ENCODE measurements at regions not wholly inside any gene's neighbourhood (a gene's known extent, or its start where the extent isn't known, plus 50 kb on each side); places are given as distances from the start of the nearest gene placed in this dataset.

DNA sequence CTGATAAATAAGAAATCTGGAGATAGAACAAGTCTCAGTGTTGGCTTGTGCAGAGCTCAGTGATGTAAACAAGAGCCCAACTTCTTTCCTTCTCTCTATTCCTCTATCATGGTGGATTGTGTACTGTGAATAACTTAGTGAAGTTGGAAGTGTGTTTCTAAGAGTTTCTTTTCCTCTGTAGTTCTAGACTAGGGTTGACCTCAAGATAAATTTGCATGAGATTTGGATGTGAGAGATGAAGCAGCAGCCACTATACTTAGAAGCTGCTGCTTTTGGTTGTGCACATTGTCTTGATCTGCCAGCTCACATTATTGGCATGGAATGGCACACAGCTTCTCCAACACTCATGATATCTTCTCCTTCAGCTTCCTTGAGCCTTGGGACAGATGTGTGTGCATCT lies 198.9 kb upstream of the ZP4 start:
- no peak overlapping the region for H3K27ac Mint-ChIP-seq

DNA sequence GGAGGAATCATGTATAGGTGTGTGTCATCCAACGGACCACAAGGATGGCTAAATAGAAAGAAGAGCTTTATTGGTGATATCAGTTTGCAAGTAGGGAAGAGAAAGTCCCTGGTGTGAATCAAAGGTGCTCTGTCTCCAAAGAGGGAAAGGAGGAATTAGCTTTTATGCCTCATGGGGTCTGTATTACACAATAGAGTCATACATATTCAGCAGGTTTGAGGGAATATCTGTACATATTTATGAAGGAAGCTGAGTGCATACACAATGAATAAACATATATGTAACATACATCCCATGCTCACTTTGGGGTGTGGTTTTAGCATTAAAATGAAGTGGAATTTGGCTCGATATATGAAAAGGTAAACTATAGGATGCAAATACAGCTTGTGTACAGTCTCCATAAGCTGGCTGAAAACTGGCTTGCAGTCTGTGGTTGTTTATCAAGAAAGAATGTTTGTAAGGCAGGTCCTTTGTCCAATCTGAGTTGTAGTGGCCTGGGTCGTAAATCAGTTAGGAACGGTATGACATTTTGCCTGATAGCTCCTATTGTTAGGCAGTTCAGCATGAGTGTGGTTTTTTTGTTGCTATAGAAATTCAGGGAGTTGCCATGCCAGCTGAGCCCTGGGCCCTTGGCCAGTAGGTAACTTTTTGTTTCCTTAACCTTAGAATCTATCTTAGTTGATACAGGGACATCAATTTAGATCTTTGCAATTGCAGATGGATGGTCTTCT lies 198.0 kb upstream of the ZP4 start:
- H3K4me3 Mint-ChIP-seq = no peak overlapping the region
- peaks cover 6% of the 10 kb centered on the region for H3K9me3 Mint-ChIP-seq
- H3K27me3 Mint-ChIP-seq = no peaks in the 10 kb centered on the region
- no peaks in the 10 kb centered on the region for H3K36me3 Mint-ChIP-seq (ENCODE audit: low read depth)
- no peaks in the 10 kb centered on the region for H3K4me1 Mint-ChIP-seq (ENCODE audit: low read depth)
- no peak overlapping the region for H3K27ac Mint-ChIP-seq
- intact Hi-C loops (cut with micrococcal nuclease) = no loop called here

More for the DNA sequence above, 198.9 kb upstream of the ZP4 start:
- Mint-ChIP-seq H3K4me3 (no peak overlapping the region), H3K36me3 (ENCODE audit: low read depth) (no peaks in the 10 kb centered on the region), H3K4me1 (ENCODE audit: low read depth) (no peaks in the 10 kb centered on the region), H3K27me3 (no peaks in the 10 kb centered on the region), H3K9me3 (no peaks in the 10 kb centered on the region)
- intact Hi-C loops (cut with micrococcal nuclease) = no loop called here

DNA sequence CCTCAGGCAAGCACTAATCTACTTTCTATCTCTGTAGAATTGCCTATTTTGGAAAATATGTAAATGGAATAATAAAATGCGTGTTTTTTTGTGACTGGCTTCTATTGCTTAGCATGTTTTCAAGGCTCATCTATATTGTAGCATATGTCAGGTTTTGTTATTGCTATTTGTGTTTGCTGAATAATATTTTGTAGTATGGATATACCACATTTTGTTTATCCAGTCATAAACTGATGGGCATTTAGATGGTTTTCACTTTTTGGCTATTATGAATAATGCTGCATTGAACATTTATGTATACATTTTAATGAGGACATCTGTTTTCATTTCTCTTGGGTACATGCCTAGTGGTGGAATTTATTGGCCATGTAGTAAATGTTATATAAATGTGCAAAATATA lies 183.3 kb upstream of the ZP4 start:
- H3K27ac Mint-ChIP-seq = no peak overlapping the region
- H3K4me1 Mint-ChIP-seq (ENCODE audit: low read depth) = no peaks in the 10 kb centered on the region
- H3K36me3 Mint-ChIP-seq (ENCODE audit: low read depth) = no peaks in the 10 kb centered on the region
- H3K4me3 Mint-ChIP-seq = no peak overlapping the region
- H3K27me3 Mint-ChIP-seq = no peaks in the 10 kb centered on the region
- intact Hi-C loops (cut with micrococcal nuclease) = no loop called here
- H3K9me3 Mint-ChIP-seq = peaks cover 9% of the 10 kb centered on the region

DNA sequence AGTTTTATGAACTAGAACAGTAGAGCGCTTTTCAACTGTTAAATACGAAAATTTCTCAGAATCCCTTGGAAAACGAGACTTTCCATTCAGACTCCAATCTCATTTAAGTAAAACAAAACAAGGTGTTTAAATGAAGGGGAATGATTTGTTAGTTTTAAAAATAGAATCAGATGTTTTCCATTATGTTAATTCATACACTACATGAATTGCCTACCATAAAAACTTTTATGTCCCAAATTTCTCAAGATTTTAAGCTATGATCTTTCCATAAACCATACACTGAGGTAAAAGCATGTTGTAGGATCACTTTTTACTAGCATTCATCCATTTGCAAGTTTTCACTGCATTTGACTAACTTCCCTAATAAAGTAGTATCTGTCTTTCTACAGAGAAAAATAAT lies 180.3 kb upstream of the ZP4 start:
- Mint-ChIP-seq H3K36me3 (ENCODE audit: low read depth) (no peaks in the 10 kb centered on the region), H3K27ac (no peak overlapping the region), H3K4me1 (ENCODE audit: low read depth) (no peaks in the 10 kb centered on the region), H3K9me3 (peaks cover 9% of the 10 kb centered on the region), H3K4me3 (no peak overlapping the region), H3K27me3 (no peaks in the 10 kb centered on the region)
- intact Hi-C loops (cut with micrococcal nuclease) = no loop called here

DNA sequence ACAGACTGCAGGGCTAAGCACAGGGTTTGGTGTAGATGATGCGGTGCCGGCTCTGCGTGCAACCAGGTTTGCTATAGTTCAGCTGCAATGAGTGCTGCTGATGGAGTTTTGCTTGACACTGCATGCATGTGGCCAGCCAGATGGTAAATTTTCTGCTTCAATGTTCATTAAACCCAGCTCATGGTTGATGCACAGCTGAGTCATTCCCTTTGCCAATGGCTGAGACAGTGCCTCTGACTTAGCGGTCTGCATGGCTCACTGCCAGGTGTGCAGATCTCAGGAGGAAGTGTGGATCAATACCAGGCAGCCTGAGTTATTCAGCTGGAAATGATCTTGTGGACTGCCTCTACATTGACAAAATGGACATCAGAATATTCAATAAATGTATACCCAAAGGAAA lies 172.7 kb upstream of the ZP4 start:
- intact Hi-C loops (cut with micrococcal nuclease) = no loop called here
- H3K36me3 Mint-ChIP-seq (ENCODE audit: low read depth) = no peaks in the 10 kb centered on the region
- no peaks in the 10 kb centered on the region for H3K27me3 Mint-ChIP-seq
- H3K4me3 Mint-ChIP-seq = no peak overlapping the region
- H3K27ac Mint-ChIP-seq = no peak overlapping the region
- no peaks in the 10 kb centered on the region for H3K4me1 Mint-ChIP-seq (ENCODE audit: low read depth)
- H3K9me3 Mint-ChIP-seq = peaks cover 4% of the 10 kb centered on the region

DNA sequence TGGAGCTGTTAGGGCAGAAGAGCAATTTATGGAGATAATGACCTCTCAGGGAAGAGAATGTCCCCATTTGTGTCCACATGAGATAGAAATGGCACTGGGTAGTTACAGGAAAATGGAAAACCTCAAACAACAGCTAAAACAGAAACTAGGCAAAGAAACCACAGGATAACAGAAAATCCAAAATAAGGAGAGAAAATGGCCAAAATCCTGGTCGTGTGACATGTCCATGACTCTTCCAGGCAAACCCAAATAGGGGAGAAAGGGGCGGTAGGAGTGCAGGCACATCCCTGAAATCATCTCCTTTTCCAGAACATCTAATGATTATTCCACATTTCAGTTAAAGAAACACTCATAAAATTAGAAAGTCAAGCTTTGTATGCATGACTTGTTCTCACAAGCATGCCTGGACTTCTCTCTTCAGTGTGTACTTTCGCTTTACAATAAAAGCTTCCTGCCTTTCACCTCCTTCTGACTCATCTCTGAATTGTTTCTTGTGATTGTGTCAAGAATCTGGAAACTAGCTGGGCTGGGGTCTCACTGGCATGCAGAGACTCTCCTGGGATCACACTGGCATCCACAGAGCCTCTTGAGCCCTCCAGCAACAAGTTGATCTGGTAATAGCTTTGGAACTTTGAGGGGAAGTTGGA lies 171.4 kb upstream of the ZP4 start:
- Mint-ChIP-seq H3K27me3 (no peaks in the 10 kb centered on the region), H3K4me3 (no peak overlapping the region), H3K9me3 (peaks cover 18% of the 10 kb centered on the region), H3K27ac (no peak overlapping the region), H3K4me1 (ENCODE audit: low read depth) (no peaks in the 10 kb centered on the region), H3K36me3 (ENCODE audit: low read depth) (no peaks in the 10 kb centered on the region)
- intact Hi-C loops (cut with micrococcal nuclease) = no loop called here

DNA sequence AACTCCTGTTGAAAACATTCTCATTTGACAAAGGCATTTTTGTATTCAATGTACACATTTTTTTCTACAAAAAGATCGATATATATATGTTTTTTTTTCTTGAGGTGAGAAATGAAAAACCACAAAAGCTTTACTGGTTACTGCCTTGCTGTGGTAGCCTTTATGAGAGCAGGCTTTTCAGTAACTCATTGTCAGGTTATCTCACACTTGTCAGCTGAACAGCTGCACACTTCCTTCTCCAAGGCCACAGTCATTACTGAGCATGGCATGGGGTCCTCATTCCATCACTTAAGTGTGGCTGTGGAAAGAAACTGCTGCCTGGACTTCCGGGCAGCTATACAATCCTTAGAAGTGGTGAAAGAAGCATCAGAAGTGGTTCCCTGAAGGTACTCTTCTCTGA lies 169.3 kb upstream of the ZP4 start:
- Mint-ChIP-seq H3K4me3 (no peak overlapping the region), H3K27ac (no peak overlapping the region), H3K27me3 (no peaks in the 10 kb centered on the region), H3K4me1 (ENCODE audit: low read depth) (no peaks in the 10 kb centered on the region), H3K9me3 (peaks cover 25% of the 10 kb centered on the region), H3K36me3 (ENCODE audit: low read depth) (no peaks in the 10 kb centered on the region)
- intact Hi-C loops (cut with micrococcal nuclease) = no loop called here

DNA sequence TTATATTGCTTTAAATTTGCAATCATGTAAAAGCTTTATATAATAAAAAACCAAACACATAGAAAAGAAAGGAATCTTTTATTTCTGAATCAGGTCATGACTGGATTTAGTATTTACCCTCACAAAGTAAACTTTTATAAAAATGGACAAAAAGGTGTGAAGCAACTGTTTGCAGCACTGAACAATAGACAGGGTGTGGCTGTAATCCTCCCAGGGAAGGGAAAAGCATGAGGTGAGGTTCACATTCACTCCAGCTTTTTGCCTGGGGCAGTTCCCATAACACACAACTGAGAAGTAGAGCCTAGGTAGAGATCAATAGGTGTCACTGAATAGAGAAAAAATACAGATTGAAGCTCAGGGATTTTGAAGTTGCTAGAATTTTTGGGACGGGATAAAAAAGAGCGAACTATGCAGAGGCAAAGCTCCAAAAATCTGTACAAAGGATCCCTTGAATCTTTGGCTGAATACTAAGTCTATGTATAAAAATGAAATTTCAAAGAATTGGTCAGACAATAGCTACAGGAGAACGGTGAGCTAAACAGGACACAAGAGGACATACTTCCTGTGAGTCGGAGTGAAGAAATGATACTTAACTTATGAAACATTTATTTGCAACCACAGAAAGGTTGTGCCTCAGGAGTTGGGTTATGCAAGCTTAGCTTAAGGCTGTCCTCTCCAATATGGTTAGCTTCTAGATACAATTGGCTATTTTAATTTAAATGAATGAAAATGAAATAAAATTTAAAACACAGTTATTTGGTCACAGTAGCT lies 162.0 kb upstream of the ZP4 start:
- H3K4me3 Mint-ChIP-seq = no peak overlapping the region
- intact Hi-C loops (cut with micrococcal nuclease) = no loop called here
- no peaks in the 10 kb centered on the region for H3K4me1 Mint-ChIP-seq (ENCODE audit: low read depth)
- no peaks in the 10 kb centered on the region for H3K27me3 Mint-ChIP-seq
- H3K36me3 Mint-ChIP-seq (ENCODE audit: low read depth) = no peaks in the 10 kb centered on the region
- no peak overlapping the region for H3K27ac Mint-ChIP-seq
- peaks cover 14% of the 10 kb centered on the region for H3K9me3 Mint-ChIP-seq

DNA sequence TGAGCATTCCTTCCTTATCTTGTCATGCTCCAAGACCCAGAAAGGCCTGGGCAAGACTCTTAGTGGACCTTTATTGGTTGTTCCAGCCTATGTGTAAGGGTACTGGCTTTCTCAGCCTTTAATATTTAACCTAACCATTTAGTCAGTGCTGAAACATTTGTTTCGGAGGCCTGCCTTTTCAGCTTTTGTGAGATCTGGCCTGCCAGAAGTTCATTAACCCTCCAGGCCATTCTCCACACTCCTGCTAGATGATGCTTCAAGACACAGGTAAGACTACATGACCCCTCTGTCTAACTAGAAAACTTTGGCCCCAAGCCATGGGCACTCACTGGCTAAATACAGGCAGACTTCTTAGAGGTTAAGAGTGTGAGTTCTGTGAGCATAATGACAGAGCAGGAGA lies 138.4 kb upstream of the ZP4 start:
- Mint-ChIP-seq H3K27ac (no peak overlapping the region), H3K4me1 (ENCODE audit: low read depth) (no peaks in the 10 kb centered on the region)

DNA sequence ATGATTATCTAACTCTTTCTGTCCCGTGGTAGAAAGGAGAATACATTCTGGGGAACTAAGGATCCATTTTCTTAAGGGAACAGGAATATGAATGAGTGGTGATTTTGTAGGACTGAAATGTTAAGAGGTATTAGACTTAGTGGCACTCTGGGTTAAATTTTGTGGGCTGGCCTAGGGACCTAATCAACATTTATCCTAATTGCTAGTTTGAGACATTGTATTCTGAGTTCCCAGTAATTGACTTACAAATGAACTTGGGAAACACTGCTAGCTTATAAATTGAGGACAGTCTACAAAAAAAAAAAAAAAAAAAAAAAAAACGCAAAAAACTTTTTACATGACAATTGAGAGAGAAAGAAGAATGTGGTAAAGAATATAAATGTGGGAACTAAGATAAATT lies 136.6 kb upstream of the ZP4 start:
- Mint-ChIP-seq H3K27me3 (no peaks in the 10 kb centered on the region), H3K36me3 (ENCODE audit: low read depth) (no peaks in the 10 kb centered on the region), H3K9me3 (peaks cover 19% of the 10 kb centered on the region), H3K4me3 (no peak overlapping the region), H3K27ac (no peak overlapping the region), H3K4me1 (ENCODE audit: low read depth) (no peaks in the 10 kb centered on the region)
- intact Hi-C loops (cut with micrococcal nuclease) = no loop called here

More for the DNA sequence above, 138.4 kb upstream of the ZP4 start:
- Mint-ChIP-seq H3K36me3 (ENCODE audit: low read depth) (no peaks in the 10 kb centered on the region), H3K9me3 (peaks cover 19% of the 10 kb centered on the region), H3K4me3 (no peak overlapping the region), H3K27me3 (no peaks in the 10 kb centered on the region)
- intact Hi-C loops (cut with micrococcal nuclease) = no loop called here

DNA sequence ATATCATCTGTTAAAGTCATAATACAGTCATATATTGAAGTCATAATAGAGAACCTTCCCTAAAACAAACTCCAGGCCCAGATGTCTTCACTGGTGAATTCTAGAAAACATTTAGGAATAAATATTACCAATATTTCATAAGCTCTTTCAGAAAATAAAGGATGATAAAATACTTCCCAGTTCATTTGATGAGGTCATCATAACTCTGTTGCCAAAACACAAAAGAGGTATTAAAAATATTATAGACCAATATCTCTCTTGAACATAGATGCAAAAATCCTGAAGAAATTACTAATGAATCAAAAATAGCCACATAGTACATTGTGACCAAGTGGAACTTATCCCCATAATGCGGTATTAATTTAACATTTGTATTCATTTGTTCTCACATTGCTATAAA lies 132.4 kb upstream of the ZP4 start:
- intact Hi-C loops (cut with micrococcal nuclease) = no loop called here
- Mint-ChIP-seq H3K27me3 (no peaks in the 10 kb centered on the region), H3K4me3 (no peak overlapping the region), H3K36me3 (ENCODE audit: low read depth) (no peaks in the 10 kb centered on the region), H3K4me1 (ENCODE audit: low read depth) (no peaks in the 10 kb centered on the region), H3K27ac (no peak overlapping the region), H3K9me3 (peaks cover 11% of the 10 kb centered on the region)

DNA sequence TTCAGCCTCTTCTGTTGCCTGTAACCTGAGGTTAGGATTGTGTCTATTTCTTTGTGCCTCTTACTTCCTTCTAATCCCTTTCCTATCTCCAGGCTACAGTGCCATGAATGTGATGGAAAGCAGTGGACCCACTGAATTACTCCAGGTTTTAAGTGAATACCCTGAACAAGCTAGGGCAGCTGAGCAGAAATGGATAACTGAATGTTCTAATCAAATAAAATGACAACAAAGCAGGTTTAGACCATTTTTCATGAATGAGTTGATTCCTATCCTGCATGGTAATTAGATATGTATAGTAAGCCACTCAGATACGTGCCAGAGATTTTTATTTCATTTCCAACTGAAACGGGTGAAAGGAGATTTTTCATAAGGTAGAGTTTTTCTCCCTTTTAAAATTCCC lies 127.5 kb upstream of the ZP4 start:
- Mint-ChIP-seq H3K27me3 (no peaks in the 10 kb centered on the region), H3K4me3 (no peak overlapping the region), H3K36me3 (ENCODE audit: low read depth) (no peaks in the 10 kb centered on the region), H3K9me3 (peaks cover 21% of the 10 kb centered on the region), H3K27ac (no peak overlapping the region), H3K4me1 (ENCODE audit: low read depth) (no peaks in the 10 kb centered on the region)
- intact Hi-C loops (cut with micrococcal nuclease) = no loop called here

DNA sequence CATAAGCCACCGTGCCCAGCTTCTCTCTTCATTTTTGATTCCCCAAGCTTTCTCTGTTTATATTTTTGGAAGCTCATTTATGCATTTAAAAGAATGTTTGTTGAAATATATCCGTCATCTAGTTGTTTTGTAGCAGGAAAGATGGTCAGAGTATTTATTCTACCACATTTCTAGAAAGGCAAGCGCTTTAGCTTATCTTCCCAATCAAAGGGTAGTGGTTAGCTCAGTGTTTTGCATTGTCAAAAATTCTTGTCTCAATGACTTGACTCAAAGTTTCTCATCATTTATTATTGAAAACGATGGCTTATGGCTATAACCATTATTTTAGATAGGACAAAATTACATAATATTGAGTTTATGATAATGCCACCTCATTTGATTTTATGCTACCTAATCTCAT lies 116.1 kb upstream of the ZP4 start:
- H3K4me1 Mint-ChIP-seq (ENCODE audit: low read depth) = peaks cover 21% of the 10 kb centered on the region
- intact Hi-C loops (cut with micrococcal nuclease) = no loop called here
- no peaks in the 10 kb centered on the region for H3K27me3 Mint-ChIP-seq
- no peak overlapping the region for H3K4me3 Mint-ChIP-seq
- no peaks in the 10 kb centered on the region for H3K36me3 Mint-ChIP-seq (ENCODE audit: low read depth)
- peaks cover 18% of the 10 kb centered on the region for H3K9me3 Mint-ChIP-seq
- peak overlapping the region; percentile 43 for H3K27ac Mint-ChIP-seq

DNA sequence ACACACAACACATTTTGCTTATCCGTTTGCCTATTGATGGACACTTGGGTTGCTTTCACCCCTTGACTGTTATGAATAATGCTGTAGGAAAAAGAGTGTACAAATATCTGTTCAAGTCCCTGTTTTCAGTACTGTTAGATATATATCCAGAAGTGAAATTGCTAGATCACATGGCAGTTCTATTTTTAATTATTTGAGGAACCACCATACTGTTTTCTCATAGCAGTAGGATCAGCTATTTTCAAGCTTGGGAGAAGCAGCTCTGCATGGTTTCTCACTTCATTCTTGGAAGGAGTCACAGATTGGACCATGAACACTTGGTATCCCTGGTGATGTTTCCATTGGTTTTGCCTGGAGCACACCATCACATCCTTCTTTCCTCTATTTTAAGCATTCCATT lies 114.4 kb upstream of the ZP4 start:
- Mint-ChIP-seq H3K27ac (peak overlapping the region; percentile 65), H3K4me1 (ENCODE audit: low read depth) (peaks cover 21% of the 10 kb centered on the region), H3K27me3 (no peaks in the 10 kb centered on the region), H3K36me3 (ENCODE audit: low read depth) (no peaks in the 10 kb centered on the region), H3K4me3 (no peak overlapping the region), H3K9me3 (peaks cover 18% of the 10 kb centered on the region)
- intact Hi-C loops (cut with micrococcal nuclease) = no loop called here

Measured in dendritic cell treated with granulocyte-macrophage colony-stimulating factor and Interleukin-4, amounts not matched to agents 40 ng/mL and 50 ng/mL, for 4 days (primary cell).